OCI-LY1 (cell line): ENCODE measurements at regions not wholly inside any gene's neighbourhood (a gene's known extent, or its start where the extent isn't known, plus 50 kb on each side); places are given as distances from the start of the nearest gene placed in this dataset.
"Not testable (repeated sequence)": the region's sequence is repeated elsewhere in the genome, so short reads cannot be mapped to it uniquely, and the experiment has no call there.

Experiments used
- H2AFZ ChIP-seq: fragments of 200-600 bp; sonication (generic), shearing (Covaris generic); 2 replicates; pipeline ENCODE4 v1.6.0; 2014; ENCODE audit warnings: antibody characterized with exemption, mild to moderate bottlenecking, low read length
- H3F3A ChIP-seq: fragments of 200-600 bp; sonication (generic), shearing (Covaris generic); 2 replicates; pipeline ENCODE4 v1.6.0; 2014; ENCODE audit warnings: mild to moderate bottlenecking, antibody characterized with exemption, low read length, moderate library complexity; ENCODE audit not compliant: insufficient read depth
- H3K27ac ChIP-seq: fragments of 200-600 bp; sonication (generic); 2 replicates; pipeline ENCODE4 v1.5.1; 2014; ENCODE audit warnings: low read length, mixed run types, mild to moderate bottlenecking, low read depth; ENCODE audit not compliant: poor library complexity, severe bottlenecking
- H3K27me3 ChIP-seq: fragments of 200-600 bp; sonication (generic); 2 replicates; pipeline ENCODE4 v1.6.0; 2014; ENCODE audit warnings: antibody characterized with exemption, mild to moderate bottlenecking, low read length, moderate library complexity; ENCODE audit not compliant: insufficient read depth
- H3K36me3 ChIP-seq: fragments of 200-600 bp; sonication (generic); 2 replicates; pipeline ENCODE4 v1.6.1; 2014; ENCODE audit warnings: mild to moderate bottlenecking, antibody characterized with exemption, low read length, moderate library complexity, mixed read lengths; ENCODE audit not compliant: insufficient read depth
- H3K4me1 ChIP-seq: fragments of 200-600 bp; sonication (generic); 2 replicates; pipeline ENCODE4 v1.5.1; 2014; ENCODE audit warnings: mild to moderate bottlenecking, low read length, moderate library complexity; ENCODE audit not compliant: insufficient read depth, severe bottlenecking
- H3K4me2 ChIP-seq: fragments of 200-600 bp; sonication (generic), shearing (Covaris generic); 2 replicates; pipeline ENCODE4 v1.6.1; 2014; ENCODE audit warnings: low read length
- H3K4me3 ChIP-seq: fragments of 200-600 bp; sonication (generic); 2 replicates; pipeline ENCODE4 v1.5.1; 2014; ENCODE audit warnings: low read length, low read depth, mild to moderate bottlenecking, mixed read lengths; ENCODE audit not compliant: poor library complexity, severe bottlenecking
- H3K79me2 ChIP-seq: fragments of 200-600 bp; shearing (Covaris generic); 2 replicates; pipeline ENCODE4 v1.6.1; 2016; ENCODE audit warnings: mixed run types, low read length, mixed read lengths; ENCODE audit not compliant: insufficient read depth
- H3K9ac ChIP-seq: fragments of 200-600 bp; sonication (generic), shearing (Covaris generic); 2 replicates; pipeline ENCODE4 v1.6.1; 2014; ENCODE audit warnings: mild to moderate bottlenecking, low read length, mixed read lengths
- H3K9me2 ChIP-seq: fragments of 200-600 bp; sonication (generic), shearing (Covaris generic); 2 replicates; pipeline ENCODE4 v1.6.1; 2014; ENCODE audit warnings: low read depth, mild to moderate bottlenecking, low read length, mixed read lengths
- H3K9me3 ChIP-seq: fragments of 200-600 bp; shearing (Covaris generic); 2 replicates; pipeline ENCODE4 v1.6.1; 2014; ENCODE audit warnings: low read length, mixed read lengths
- H4K20me1 ChIP-seq: fragments of 200-600 bp; sonication (generic), shearing (Covaris generic); 2 replicates; pipeline ENCODE4 v1.6.0; 2016; ENCODE audit warnings: mild to moderate bottlenecking, low read length; ENCODE audit not compliant: insufficient read depth
- EZH2 ChIP-seq: fragments of 200-600 bp; sonication (generic), shearing (Covaris generic); IDR thresholded peaks from 2 replicates; pipeline ENCODE4 v1.8.0; 2017; ENCODE audit warnings: borderline replicate concordance, mixed run types, mild to moderate bottlenecking, antibody characterized with exemption, low read length, moderate library complexity, mixed read lengths
- TF ChIP-seq, protein P1 (sequence below): fragments of 200-600 bp; sonication (generic), shearing (Covaris generic); IDR thresholded peaks from 2 replicates; pipeline ENCODE4 v1.5.1; 2017; ENCODE audit warnings: mild to moderate bottlenecking, antibody characterized with exemption, low read length, moderate library complexity, mixed read lengths

DNA sequence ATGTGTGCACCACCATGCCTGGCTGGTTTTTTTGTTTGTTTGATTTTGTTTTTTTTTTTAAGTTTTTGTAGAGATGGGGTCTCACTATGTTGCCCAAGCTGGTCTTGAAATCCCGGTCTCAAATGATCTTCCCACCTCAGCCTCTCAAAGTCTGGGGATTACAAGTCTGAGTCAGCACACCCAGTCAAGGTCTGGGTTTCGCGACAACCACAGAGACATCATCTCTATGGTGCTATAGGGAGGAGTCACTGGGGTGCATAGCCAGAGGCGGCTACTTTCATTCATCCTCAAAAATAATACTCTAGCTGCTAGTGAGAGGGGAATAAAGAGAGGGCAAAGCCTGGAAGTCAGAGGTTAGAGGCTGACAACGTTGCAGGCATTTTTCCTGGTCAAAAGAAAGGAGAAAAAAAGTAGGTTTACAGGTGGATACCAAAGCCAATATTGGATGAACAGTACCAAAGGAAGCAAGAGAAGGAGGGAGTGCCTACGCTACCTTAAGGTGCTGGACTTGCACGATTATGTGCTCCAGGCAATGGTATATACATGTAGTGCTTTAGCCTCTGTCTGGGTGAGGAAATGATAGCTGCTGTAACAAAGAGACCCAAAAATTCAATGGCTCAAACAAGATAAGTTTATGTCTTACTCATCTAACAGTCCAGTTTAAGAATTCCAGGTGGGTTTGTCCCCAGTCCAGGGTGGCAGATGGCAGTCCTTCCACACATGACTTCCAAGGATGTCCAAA is 178.3 kb downstream of the SKIDA1 start:
- H3F3A ChIP-seq = no peaks in the 10 kb centered on the region
- no peaks in the 10 kb centered on the region for H3K9me2 ChIP-seq
- no peak overlapping the region for H3K27ac ChIP-seq
- TF ChIP-seq, protein P1, sequence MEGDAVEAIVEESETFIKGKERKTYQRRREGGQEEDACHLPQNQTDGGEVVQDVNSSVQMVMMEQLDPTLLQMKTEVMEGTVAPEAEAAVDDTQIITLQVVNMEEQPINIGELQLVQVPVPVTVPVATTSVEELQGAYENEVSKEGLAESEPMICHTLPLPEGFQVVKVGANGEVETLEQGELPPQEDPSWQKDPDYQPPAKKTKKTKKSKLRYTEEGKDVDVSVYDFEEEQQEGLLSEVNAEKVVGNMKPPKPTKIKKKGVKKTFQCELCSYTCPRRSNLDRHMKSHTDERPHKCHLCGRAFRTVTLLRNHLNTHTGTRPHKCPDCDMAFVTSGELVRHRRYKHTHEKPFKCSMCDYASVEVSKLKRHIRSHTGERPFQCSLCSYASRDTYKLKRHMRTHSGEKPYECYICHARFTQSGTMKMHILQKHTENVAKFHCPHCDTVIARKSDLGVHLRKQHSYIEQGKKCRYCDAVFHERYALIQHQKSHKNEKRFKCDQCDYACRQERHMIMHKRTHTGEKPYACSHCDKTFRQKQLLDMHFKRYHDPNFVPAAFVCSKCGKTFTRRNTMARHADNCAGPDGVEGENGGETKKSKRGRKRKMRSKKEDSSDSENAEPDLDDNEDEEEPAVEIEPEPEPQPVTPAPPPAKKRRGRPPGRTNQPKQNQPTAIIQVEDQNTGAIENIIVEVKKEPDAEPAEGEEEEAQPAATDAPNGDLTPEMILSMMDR = no peak
- H3K9ac ChIP-seq = no peak overlapping the region
- no peaks in the 10 kb centered on the region for H3K4me1 ChIP-seq
- H2AFZ ChIP-seq = no peak overlapping the region
- no peaks in the 10 kb centered on the region for H3K9me3 ChIP-seq
- H3K79me2 ChIP-seq = no peaks in the 10 kb centered on the region
- no peaks in the 10 kb centered on the region for H3K27me3 ChIP-seq
- no peak overlapping the region for H3K4me3 ChIP-seq
- no peaks in the 10 kb centered on the region for H4K20me1 ChIP-seq
- no peaks in the 10 kb centered on the region for H3K36me3 ChIP-seq
- no peak overlapping the region for H3K4me2 ChIP-seq

DNA sequence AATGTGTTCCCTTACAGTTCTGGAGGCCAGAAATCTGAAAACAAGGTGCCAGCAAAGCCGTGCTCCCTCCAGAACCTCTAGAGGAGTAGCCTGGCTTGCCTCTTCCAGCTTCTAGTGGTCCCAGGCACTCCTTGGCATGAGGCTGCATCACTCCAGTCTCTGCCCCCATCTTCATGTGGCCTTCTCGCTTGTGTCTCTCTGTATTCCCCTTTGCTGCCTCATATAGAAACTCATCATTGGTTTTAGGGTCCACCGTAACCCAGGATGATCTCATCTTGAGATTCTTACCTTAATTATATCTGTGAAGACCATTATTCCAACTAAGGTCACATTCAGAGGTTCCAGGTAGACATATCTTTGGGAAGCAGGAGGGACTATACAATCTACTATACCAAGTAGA is 182.4 kb downstream of the SKIDA1 start:
- Histone ChIP-seq H3K4me1 (no peaks in the 10 kb centered on the region), H3K27me3 (no peaks in the 10 kb centered on the region), H4K20me1 (no peaks in the 10 kb centered on the region), H3K9me2 (no peaks in the 10 kb centered on the region), H3K9me3 (no peaks in the 10 kb centered on the region), H3K27ac (no peak overlapping the region), H2AFZ (no peak overlapping the region), H3F3A (no peaks in the 10 kb centered on the region), H3K4me3 (no peak overlapping the region), H3K9ac (no peak overlapping the region), H3K79me2 (no peaks in the 10 kb centered on the region), H3K4me2 (no peak overlapping the region), H3K36me3 (no peaks in the 10 kb centered on the region)
- no peak for TF ChIP-seq EZH2
- TF ChIP-seq, protein P1 = no peak

DNA sequence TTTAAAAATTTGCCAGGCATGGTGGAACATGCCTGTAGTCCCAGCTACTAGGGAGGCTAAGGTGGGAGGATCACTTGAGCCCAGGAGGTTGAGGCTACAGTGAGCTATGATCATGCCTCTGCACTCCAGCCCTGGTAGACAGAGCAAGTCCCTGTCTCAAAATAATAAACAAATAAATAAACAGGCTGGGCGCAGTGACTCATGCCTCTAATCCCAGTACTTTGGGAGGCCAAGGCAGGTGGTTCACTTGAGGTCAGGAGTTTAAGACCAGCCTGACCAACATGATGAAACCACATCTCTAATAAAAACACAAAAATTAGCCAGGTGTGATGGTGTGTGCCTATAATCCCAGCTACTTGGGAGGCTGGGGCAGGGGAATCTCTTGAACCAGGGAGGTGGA is 183.0 kb downstream of the SKIDA1 start:
- not testable (repeated sequence) for H3K4me1 ChIP-seq, H3K27me3 ChIP-seq, H3K4me2 ChIP-seq, H3K9me2 ChIP-seq, H4K20me1 ChIP-seq, H3K79me2 ChIP-seq, H2AFZ ChIP-seq, H3K4me3 ChIP-seq, H3K27ac ChIP-seq, H3K9me3 ChIP-seq, H3K36me3 ChIP-seq, H3K9ac ChIP-seq, H3F3A ChIP-seq

DNA sequence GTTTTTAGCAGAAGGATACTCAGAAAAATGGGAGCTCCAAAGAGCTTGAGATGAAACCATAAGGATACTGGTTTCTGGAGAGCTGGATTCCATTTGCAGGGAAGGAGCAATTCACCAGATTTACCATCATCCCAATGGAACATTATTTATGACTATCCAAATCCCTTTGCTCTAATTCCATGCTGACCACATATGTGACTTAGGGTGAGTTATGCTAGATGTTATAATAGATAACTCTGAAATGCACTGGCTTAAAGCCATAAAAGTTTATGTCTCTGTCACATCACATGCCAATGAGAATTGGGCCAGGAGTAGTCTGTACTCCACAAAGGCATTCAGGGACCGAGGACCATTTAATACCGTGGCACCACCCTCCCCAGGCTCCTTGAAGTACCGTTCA is 185.2 kb downstream of the SKIDA1 start:
- no peaks in the 10 kb centered on the region for H3K36me3 ChIP-seq
- no peaks in the 10 kb centered on the region for H3K27me3 ChIP-seq
- no peaks in the 10 kb centered on the region for H4K20me1 ChIP-seq
- no peaks in the 10 kb centered on the region for H3F3A ChIP-seq
- H3K9ac ChIP-seq = no peak overlapping the region
- no peaks in the 10 kb centered on the region for H3K4me1 ChIP-seq
- no peak overlapping the region for H3K27ac ChIP-seq
- no peak overlapping the region for H2AFZ ChIP-seq
- no peaks in the 10 kb centered on the region for H3K79me2 ChIP-seq
- H3K4me2 ChIP-seq = no peak overlapping the region
- TF ChIP-seq, protein P1 = no peak
- no peak for TF ChIP-seq EZH2
- no peaks in the 10 kb centered on the region for H3K9me2 ChIP-seq
- H3K9me3 ChIP-seq = no peaks in the 10 kb centered on the region
- H3K4me3 ChIP-seq = no peak overlapping the region
